A673 (cell line): ENCODE measurements at regions not wholly inside any gene's neighbourhood (a gene's known extent, or its start where the extent isn't known, plus 50 kb on each side); places are given as distances from the start of the nearest gene placed in this dataset.

Experiments used
- BruUV-seq: library from RNA; stranded (reverse); fragments of 400-500 nt; replicated peaks from 2 replicates; lab custom pipeline; 2021; lab: Mats Ljungman, UMichigan
- CTCF ChIA-PET: fragments of 300-600 bp; sonication (Branson Sonifier 250); formaldehyde crosslinking; loops from one replicate; lab custom pipeline; 2022; ENCODE audit warnings: antibody characterized with exemption; lab: Charles Lee
- POLR2A ChIA-PET: fragments of 300-600 bp; sonication (Branson Sonifier 250); formaldehyde crosslinking; loops from one replicate; lab custom pipeline; 2022; ENCODE audit warnings: antibody characterized with exemption; ENCODE audit not compliant: low non-redundant PET; lab: Charles Lee
- DNase-seq: peaks from one replicate; pipeline ENCODE4 v3.0.0-alpha.2; 2015; ENCODE audit warnings: low spot score
- H3K27ac ChIP-seq: fragments of 200-600 bp; sonication (generic); 2 replicates; pipeline ENCODE4 v1.5.1; 2016; ENCODE audit warnings: mixed run types, low read depth, mild to moderate bottlenecking, mixed read lengths, antibody characterized with exemption, low read length; ENCODE audit not compliant: poor library complexity, severe bottlenecking
- H3K27me3 ChIP-seq: fragments of 200-600 bp; sonication (generic); replicated peaks from 2 replicates; pipeline ENCODE4 v1.6.1; 2017; ENCODE audit warnings: mixed run types, low read depth, mild to moderate bottlenecking, mixed read lengths, antibody characterized with exemption, low read length; ENCODE audit not compliant: insufficient read depth, poor library complexity
- H3K36me3 ChIP-seq: fragments of 200-600 bp; sonication (generic); 2 replicates; pipeline ENCODE4 v1.6.1; 2016; ENCODE audit warnings: mixed run types, mild to moderate bottlenecking, mixed read lengths, antibody characterized with exemption, low read length; ENCODE audit not compliant: insufficient read depth, poor library complexity, severe bottlenecking
- H3K4me1 ChIP-seq: fragments of 200-600 bp; sonication (generic); 2 replicates; pipeline ENCODE4 v1.6.1; 2017; ENCODE audit warnings: mixed run types, mild to moderate bottlenecking, mixed read lengths, antibody characterized with exemption, low read length; ENCODE audit not compliant: insufficient read depth, poor library complexity, severe bottlenecking
- H3K4me3 ChIP-seq: fragments of 200-600 bp; sonication (generic); 2 replicates; pipeline ENCODE4 v1.5.1; 2016; ENCODE audit warnings: low read depth, mixed run types, mild to moderate bottlenecking, mixed read lengths, low read length; ENCODE audit not compliant: poor library complexity, severe bottlenecking
- H3K9me3 ChIP-seq: fragments of 200-600 bp; sonication (generic); 2 replicates; pipeline ENCODE4 v1.6.1; 2016; ENCODE audit warnings: mixed run types, low read depth, mild to moderate bottlenecking, mixed read lengths, antibody characterized with exemption, low read length; ENCODE audit not compliant: poor library complexity, severe bottlenecking
- CTCF ChIP-seq: fragments of 300-800, 200-600 bp; sonication (generic); conservative IDR thresholded peaks from 2 replicates; pipeline ENCODE4 v1.5.1; 2017; ENCODE audit warnings: low read depth, mild to moderate bottlenecking, antibody characterized with exemption, low read length, moderate library complexity, mixed read lengths
- EZH2 ChIP-seq: fragments of 200-600 bp; sonication (generic); IDR thresholded peaks from 2 replicates; pipeline ENCODE4 v1.6.1; 2017; ENCODE audit warnings: borderline replicate concordance, low read depth, mild to moderate bottlenecking, mixed read lengths, antibody characterized with exemption, low read length; ENCODE audit not compliant: poor library complexity, severe bottlenecking
- intact Hi-C: fragments of 100-400 bp; cut with micrococcal nuclease; formaldehyde crosslinking; loops from one replicate; pipeline ENCODE4 v1.10.0; 2022; ENCODE audit not compliant: unreplicated experiment

- ChIA-PET CTCF (no interaction called here), POLR2A (no interaction called here)
- Histone ChIP-seq H3K9me3 (no peaks in the 10 kb centered on the region), H3K36me3 (no peaks in the 10 kb centered on the region), H3K4me1 (peaks cover 26% of the 10 kb centered on the region), H3K27me3 (no peaks in the 10 kb centered on the region), H3K4me3 (no peak overlapping the region), H3K27ac (no peak overlapping the region)
- no peak for DNase-seq
- intact Hi-C loops = no loop called here
- no TSS peak for BruUV-seq
- TF ChIP-seq EZH2 (no peak), CTCF (no peak)
Measured at GRCh38 chr3:188001926-188002325, 152.0 kb upstream of the LPP start.

DNA sequence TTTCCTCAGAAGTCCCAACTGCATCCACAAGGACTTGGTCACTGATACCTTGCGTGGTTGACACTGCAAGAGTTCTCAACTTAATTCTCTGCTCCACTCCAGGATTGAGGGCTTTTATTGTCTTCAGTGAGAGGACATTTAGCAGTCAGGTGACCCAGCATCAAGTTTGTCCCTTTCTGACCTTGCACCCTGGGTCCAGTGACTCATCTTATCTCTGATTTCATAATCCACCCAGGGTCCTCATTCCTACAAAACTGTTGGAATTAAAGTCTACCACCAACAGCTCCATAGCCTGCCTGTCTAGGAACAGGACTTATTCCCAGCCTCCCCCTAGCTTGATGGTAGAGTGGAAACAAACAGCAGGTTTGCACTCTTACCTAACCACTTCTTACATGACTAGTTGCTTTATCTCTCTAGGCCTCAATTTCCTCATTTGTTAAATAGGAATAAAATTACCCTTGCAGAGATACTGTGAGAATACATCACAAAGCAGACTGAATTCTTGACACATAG lies 151.3 kb upstream of the LPP start:
- H3K27me3 ChIP-seq = no peaks in the 10 kb centered on the region
- no peaks in the 10 kb centered on the region for H3K36me3 ChIP-seq
- TF ChIP-seq EZH2 (no peak), CTCF (no peak)
- H3K4me1 ChIP-seq = peaks cover 26% of the 10 kb centered on the region
- H3K27ac ChIP-seq = no peak overlapping the region
- H3K9me3 ChIP-seq = no peaks in the 10 kb centered on the region
- BruUV-seq = no TSS peak
- CTCF ChIA-PET = no interaction called here
- POLR2A ChIA-PET = no interaction called here
- H3K4me3 ChIP-seq = no peak overlapping the region
- intact Hi-C loops = no loop called here
- no peak for DNase-seq

GRCh38 chr3:188003188-188004171 lies 150.5 kb upstream of the LPP start:
- BruUV-seq = no TSS peak
- Histone ChIP-seq H3K27me3 (no peaks in the 10 kb centered on the region), H3K27ac (no peak overlapping the region), H3K9me3 (no peaks in the 10 kb centered on the region), H3K36me3 (no peaks in the 10 kb centered on the region), H3K4me3 (no peak overlapping the region), H3K4me1 (peaks cover 26% of the 10 kb centered on the region)
- ChIA-PET POLR2A (no interaction called here), CTCF (no interaction called here)
- DNase-seq = no peak
- no peak for TF ChIP-seq CTCF
- TF ChIP-seq EZH2 = no peak
- intact Hi-C loops = no loop called here
